IPS-20b (cell line): ENCODE measurements at regions not wholly inside any gene's neighbourhood (a gene's known extent, or its start where the extent isn't known, plus 50 kb on each side); places are given as distances from the start of the nearest gene placed in this dataset.
"Not testable (repeated sequence)": the region's sequence is repeated elsewhere in the genome, so short reads cannot be mapped to it uniquely, and the experiment has no call there.

Experiments used
- H3K27ac ChIP-seq: one replicate; pipeline ENCODE4 v1.5.1; 2013; ENCODE audit warnings: low read length
- H3K27me3 ChIP-seq: 2 replicates; pipeline ENCODE4 v1.6.1; 2013; ENCODE audit warnings: mild to moderate bottlenecking, low read length, inconsistent platforms; ENCODE audit not compliant: insufficient read depth
- H3K36me3 ChIP-seq: 2 replicates; pipeline ENCODE4 v1.6.1; 2013; ENCODE audit warnings: low read depth, mild to moderate bottlenecking, inconsistent platforms, low read length, moderate library complexity; ENCODE audit not compliant: insufficient read depth
- H3K4me1 ChIP-seq: 2 replicates; pipeline ENCODE4 v1.6.1; 2013; ENCODE audit warnings: mild to moderate bottlenecking, control low read depth, inconsistent platforms, low read length, moderate library complexity; ENCODE audit not compliant: insufficient read depth
- H3K4me3 ChIP-seq: 2 replicates; pipeline ENCODE4 v1.5.1; 2013; ENCODE audit warnings: mild to moderate bottlenecking, low read length, inconsistent platforms
- H3K9ac ChIP-seq: 2 replicates; pipeline ENCODE4 v1.6.1; 2013; ENCODE audit warnings: low read depth, mild to moderate bottlenecking, inconsistent platforms, low read length, moderate library complexity
- H3K9me3 ChIP-seq: 2 replicates; pipeline ENCODE4 v1.6.1; 2013; ENCODE audit warnings: mild to moderate bottlenecking, low read depth, low read length, inconsistent platforms; ENCODE audit not compliant: insufficient read depth

- Histone ChIP-seq H3K27me3 (no peaks in the 10 kb centered on the region), H3K4me3 (no peak overlapping the region), H3K9ac (no peak overlapping the region), H3K27ac (no peak overlapping the region), H3K36me3 (no peaks in the 10 kb centered on the region), H3K9me3 (no peaks in the 10 kb centered on the region), H3K4me1 (peaks cover 4% of the 10 kb centered on the region; the same call in 1 of the 2 replicates)
Observed at GRCh38 chr10:16011548-16011947, 151.2 kb upstream of the MINDY3 start.

GRCh38 chr10:16014469-16014868 lies 154.2 kb upstream of the MINDY3 start:
- no peak overlapping the region for H3K9ac ChIP-seq
- H3K36me3 ChIP-seq, result no peaks in the 10 kb centered on the region
- no peak overlapping the region for H3K27ac ChIP-seq
- H3K4me3 ChIP-seq, result no peak overlapping the region
- H3K4me1 ChIP-seq, result peaks cover 4% of the 10 kb centered on the region; the same call in 1 of the 2 replicates
- H3K9me3 ChIP-seq, result no peaks in the 10 kb centered on the region
- H3K27me3 ChIP-seq, result no peaks in the 10 kb centered on the region

- Histone ChIP-seq H3K9me3 (peaks cover 14% of the 10 kb centered on the region; the same call in 1 of the 2 replicates), H3K4me1 (peaks cover 4% of the 10 kb centered on the region; the same call in 1 of the 2 replicates), H3K27ac (no peak overlapping the region), H3K36me3 (no peaks in the 10 kb centered on the region), H3K9ac (no peak overlapping the region), H3K27me3 (no peaks in the 10 kb centered on the region), H3K4me3 (no peak overlapping the region)
Observed at GRCh38 chr10:16016688-16017087, 156.4 kb upstream of the MINDY3 start.

- Histone ChIP-seq H3K36me3 (no peaks in the 10 kb centered on the region), H3K27ac (no peak overlapping the region), H3K9me3 (peaks cover 14% of the 10 kb centered on the region; the same call in 1 of the 2 replicates)
Observed at GRCh38 chr10:16020836-16021235, 160.5 kb upstream of the MINDY3 start.

GRCh38 chr10:16026832-16027231 lies 166.5 kb upstream of the MINDY3 start:
- not testable (repeated sequence) for H3K36me3 ChIP-seq, H3K9me3 ChIP-seq, H3K27ac ChIP-seq, H3K9ac ChIP-seq, H3K4me1 ChIP-seq, H3K4me3 ChIP-seq, H3K27me3 ChIP-seq

More at GRCh38 chr10:16020836-16021235, 160.5 kb upstream of the MINDY3 start:
- no peaks in the 10 kb centered on the region for H3K27me3 ChIP-seq
- H3K9ac ChIP-seq, result no peak overlapping the region
- no peaks in the 10 kb centered on the region for H3K4me1 ChIP-seq
- H3K4me3 ChIP-seq, result no peak overlapping the region

- Histone ChIP-seq H3K27ac (no peak overlapping the region), H3K4me1 (no peaks in the 10 kb centered on the region), H3K4me3 (no peak overlapping the region), H3K27me3 (no peaks in the 10 kb centered on the region), H3K9ac (no peak overlapping the region), H3K36me3 (no peaks in the 10 kb centered on the region), H3K9me3 (no peaks in the 10 kb centered on the region)
Observed at GRCh38 chr10:16030562-16030961, 170.3 kb upstream of the MINDY3 start.

- Histone ChIP-seq H3K36me3 (no peaks in the 10 kb centered on the region), H3K27me3 (no peaks in the 10 kb centered on the region), H3K4me3 (no peak overlapping the region), H3K9me3 (no peaks in the 10 kb centered on the region), H3K9ac (no peak overlapping the region), H3K27ac (no peak overlapping the region), H3K4me1 (no peaks in the 10 kb centered on the region)
Observed at GRCh38 chr10:16049050-16049449, 188.7 kb upstream of the MINDY3 start.

GRCh38 chr10:16049782-16050181 lies 189.5 kb upstream of the MINDY3 start:
- Histone ChIP-seq H3K27ac (no peak overlapping the region), H3K4me3 (no peak overlapping the region), H3K36me3 (no peaks in the 10 kb centered on the region), H3K27me3 (no peaks in the 10 kb centered on the region), H3K9me3 (no peaks in the 10 kb centered on the region), H3K9ac (no peak overlapping the region), H3K4me1 (no peaks in the 10 kb centered on the region)

- H3K36me3 ChIP-seq, result no peaks in the 10 kb centered on the region
- no peak overlapping the region for H3K4me3 ChIP-seq
- no peaks in the 10 kb centered on the region for H3K27me3 ChIP-seq
- H3K9ac ChIP-seq, result no peak overlapping the region
- H3K4me1 ChIP-seq, result no peaks in the 10 kb centered on the region
- H3K9me3 ChIP-seq, result no peaks in the 10 kb centered on the region
- H3K27ac ChIP-seq, result no peak overlapping the region
Observed at GRCh38 chr10:16063350-16063749, 203.0 kb upstream of the MINDY3 start.

- not testable (repeated sequence) for H3K9ac ChIP-seq, H3K9me3 ChIP-seq, H3K4me3 ChIP-seq, H3K4me1 ChIP-seq, H3K27me3 ChIP-seq, H3K36me3 ChIP-seq, H3K27ac ChIP-seq
Observed at GRCh38 chr10:16083551-16083950, 223.2 kb upstream of the MINDY3 start.

GRCh38 chr10:16105082-16105481 lies 244.8 kb upstream of the MINDY3 start:
- Histone ChIP-seq H3K4me1 (no peaks in the 10 kb centered on the region), H3K9ac (no peak overlapping the region), H3K4me3 (no peak overlapping the region), H3K36me3 (no peaks in the 10 kb centered on the region), H3K27me3 (no peaks in the 10 kb centered on the region), H3K27ac (no peak overlapping the region), H3K9me3 (no peaks in the 10 kb centered on the region)

GRCh38 chr10:16116404-16117304 lies 256.3 kb upstream of the MINDY3 start:
- H3K9ac ChIP-seq, result no peak overlapping the region
- no peaks in the 10 kb centered on the region; the same call in 1 of the 2 replicates for H3K4me1 ChIP-seq
- no peaks in the 10 kb centered on the region for H3K9me3 ChIP-seq
- H3K27ac ChIP-seq, result no peak overlapping the region
- no peaks in the 10 kb centered on the region for H3K27me3 ChIP-seq
- H3K36me3 ChIP-seq, result no peaks in the 10 kb centered on the region
- no peak overlapping the region for H3K4me3 ChIP-seq
